Tibial nerve (tissue), 4 donors: ENCODE measurements at regions not wholly inside any gene's neighbourhood (a gene's known extent, or its start where the extent isn't known, plus 50 kb on each side); places are given as distances from the start of the nearest gene placed in this dataset.

Source experiments
- CTCF ChIP-seq, 5 experiments: fragments of 200-600 bp in 3 of 5; fragments of 450-650 bp in 2 of 5; sonication (generic) in 3 of 5; IDR thresholded peaks; one replicate each; pipeline ENCODE4 v1.5.1; 2016 to 2019; ENCODE audit warnings: antibody characterized with exemption in 5 of 5, mild to moderate bottlenecking in 3 of 5, moderate library complexity in 2 of 5
- EP300 ChIP-seq, 2 donors: sonication (generic); formaldehyde crosslinking; IDR thresholded peaks; one replicate each; pipeline ENCODE4 v1.6.1; 2017; ENCODE audit warnings: antibody characterized with exemption in 2 of 2, mild to moderate bottlenecking in 1 of 2
- POLR2A ChIP-seq, 2 donors: fragments of 450-650 bp; IDR thresholded peaks; one replicate each; pipeline ENCODE4 v1.6.1; 2017; ENCODE audit warnings: antibody characterized with exemption in 2 of 2, mild to moderate bottlenecking in 2 of 2, moderate library complexity in 2 of 2

GRCh38 chr2:150309311-150310080 lies 178.0 kb downstream of the RND3 start:
- TF ChIP-seq POLR2A (IDR thresholded peaks at IDR 0.05): no peak
- no peak for TF ChIP-seq CTCF (IDR thresholded peaks at IDR 0.05)
- no peak for TF ChIP-seq EP300 (IDR thresholded peaks at IDR 0.05)
